ENCODE measurements at regions not wholly inside any gene's neighbourhood (a gene's known extent, or its start where the extent isn't known, plus 50 kb on each side); places are given as distances from the start of the nearest gene placed in this dataset.

- intact Hi-C loops (cut with micrococcal nuclease; ENCODE audit: unreplicated experiment), result loop anchor here (1.0 to 5.0 kb wide), 3 partner anchors 139 to 1835 kb away; no protein-coding TSS in a partner anchor
- CTCF ChIA-PET, result interaction anchor here (0.9 to 3.5 kb wide), 15 partner anchors 8 to 1180 kb away, joined by 3 to 37 read pairs (median 7); no protein-coding TSS in a partner anchor
Measured at GRCh38 chr6:90941885-90942284, 355.0 kb upstream of the MAP3K7 start.

GRCh38 chr6:90940812-90941481 is 354.1 kb upstream of the MAP3K7 start:
- peak overlapping the region; percentile 67 for H2AFZ ChIP-seq (ENCODE audit: control insufficient read depth, low read depth, low read length)
- DNase-seq (ENCODE audit: low read depth, low spot score), result peak; percentile 80
- BruUV-seq (replicated peaks), result no TSS peak
- H4K20me1 ChIP-seq (ENCODE audit: control insufficient read depth, insufficient read depth), result no peaks in the 10 kb centered on the region
- FAIRE-seq, result peak; percentile 92
- POLR2A ChIA-PET, result no interaction called here
- H3K27me3 ChIP-seq (replicated peaks in 1 of 2; ENCODE audit: control insufficient read depth in 2 of 2, insufficient read depth in 2 of 2, low read length in 1 of 2), result no peaks in the 10 kb centered on the region
- no peaks in the 10 kb centered on the region for H3K79me2 ChIP-seq (ENCODE audit: control insufficient read depth, insufficient read depth, low read length)
- 1% methylated on average over 5 of the region's 5 CpGs for WGBS (ENCODE audit: insufficient coverage, insufficient replicate concordance, low lambda C conversion rate, missing lambda C conversion rate)
- H3K9me3 ChIP-seq (replicated peaks; ENCODE audit: control insufficient read depth, insufficient read depth, low read length), result no peaks in the 10 kb centered on the region
- H3K27ac ChIP-seq (ENCODE audit: control insufficient read depth, insufficient read depth), result no peak overlapping the region
- no peaks in the 10 kb centered on the region for H3K36me3 ChIP-seq (ENCODE audit: control insufficient read depth in 2 of 2, insufficient read depth in 2 of 2, low read length in 1 of 2)
- H3K9ac ChIP-seq (ENCODE audit: control insufficient read depth, insufficient read depth, low read length), result no peak overlapping the region
- CTCF ChIA-PET, result interaction anchor here (0.6 to 3.5 kb wide), 51 partner anchors 8 to 1836 kb away, joined by 3 to 37 read pairs (median 4); no protein-coding TSS in a partner anchor
- no peak overlapping the region for H3K4me3 ChIP-seq
- peak overlapping the region; percentile 13 for H3K4me2 ChIP-seq (ENCODE audit: control insufficient read depth, insufficient read depth)
- intact Hi-C loops (cut with micrococcal nuclease; ENCODE audit: unreplicated experiment) (loop anchor here (1.0 to 5.0 kb wide), 3 partner anchors 140 to 1836 kb away; no protein-coding TSS in a partner anchor), in situ Hi-C loops (cut with MboI) (no loop called here)
- H3K4me1 ChIP-seq (ENCODE audit: control insufficient read depth, insufficient read depth, low read length), result peaks cover 3% of the 10 kb centered on the region; the same call in 1 of the 2 replicates
- RAD21 ChIA-PET (ENCODE audit: unreplicated experiment), result interaction anchor here (0.6 to 3.1 kb wide), 26 partner anchors 9 to 1870 kb away, joined by 3 to 34 read pairs (median 4); no protein-coding TSS in a partner anchor
- SMC1A ChIA-PET (ENCODE audit: uncharacterized antibody, unreplicated experiment), result interaction anchor here (0.7 to 2.8 kb wide), 50 partner anchors 8 to 1870 kb away, joined by 3 to 25 read pairs (median 4); no protein-coding TSS in a partner anchor
- peak; percentile 93 for ATAC-seq
- TF ChIP-seq CTCF (IDR thresholded peaks at IDR 0.05 in 2 of 3, conservative IDR thresholded peaks at IDR 0.05 in 1 of 3; ENCODE audit: control insufficient read depth in 2 of 3, extremely low read depth in 1 of 3, insufficient read depth in 1 of 3, low read depth in 3 of 3, low read length in 3 of 3) (peak; percentile 34 to 76 (median 58); a peak in 5 of 6 replicates), SUZ12 (IDR thresholded peaks at IDR 0.05; ENCODE audit: unreplicated experiment) (no peak), ZNF24 (IDR thresholded peaks at IDR 0.05) (0 out of 2 replicates have a peak, but pooled peaks have one; percentile 7), ATF2 (IDR thresholded peaks at IDR 0.05; ENCODE audit: low read length) (peak; percentile 33; the same call in 1 of the 2 replicates), SREBF2 (IDR thresholded peaks at IDR 0.05; ENCODE audit: low read length) (no peak), SIX5 (IDR thresholded peaks at IDR 0.05; ENCODE audit: low read depth, low read length, severe bottlenecking) (no peak), USF1 (IDR thresholded peaks at IDR 0.05; ENCODE audit: borderline replicate concordance, extremely low read length, insufficient read depth, low read depth, low read length) (no peak), RB1 (IDR thresholded peaks at IDR 0.05; ENCODE audit: borderline replicate concordance) (no peak), STAT1 (conservative IDR thresholded peaks at IDR 0.05) (no peak)

More at GRCh38 chr6:90941885-90942284, 355.0 kb upstream of the MAP3K7 start:
- Histone ChIP-seq H3K4me2 (ENCODE audit: control insufficient read depth, insufficient read depth) (no peak overlapping the region), H2AFZ (ENCODE audit: control insufficient read depth, low read depth, low read length) (no peak overlapping the region), H3K4me3 (no peak overlapping the region), H3K79me2 (ENCODE audit: control insufficient read depth, insufficient read depth, low read length) (no peaks in the 10 kb centered on the region), H3K4me1 (ENCODE audit: control insufficient read depth, insufficient read depth, low read length) (peaks cover 3% of the 10 kb centered on the region; the same call in 1 of the 2 replicates), H3K27me3 (replicated peaks in 1 of 2; ENCODE audit: control insufficient read depth in 2 of 2, insufficient read depth in 2 of 2, low read length in 1 of 2) (no peaks in the 10 kb centered on the region), H3K27ac (ENCODE audit: control insufficient read depth, insufficient read depth) (no peak overlapping the region), H3K9me3 (replicated peaks; ENCODE audit: control insufficient read depth, insufficient read depth, low read length) (no peaks in the 10 kb centered on the region), H3K36me3 (ENCODE audit: control insufficient read depth in 2 of 2, insufficient read depth in 2 of 2, low read length in 1 of 2) (no peaks in the 10 kb centered on the region), H4K20me1 (ENCODE audit: control insufficient read depth, insufficient read depth) (no peaks in the 10 kb centered on the region), H3K9ac (ENCODE audit: control insufficient read depth, insufficient read depth, low read length) (no peak overlapping the region)
- WGBS (ENCODE audit: insufficient coverage, insufficient replicate concordance, low lambda C conversion rate, missing lambda C conversion rate), result 76% methylated on average over 7 of the region's 7 CpGs
- in situ Hi-C loops (cut with MboI), result no loop called here
- no TSS peak for BruUV-seq (replicated peaks)
- ChIA-PET RAD21 (ENCODE audit: unreplicated experiment) (interaction anchor here (1.6 to 3.1 kb wide), 4 partner anchors 10 to 388 kb away, joined by 3 to 34 read pairs (median 6); no protein-coding TSS in a partner anchor), SMC1A (ENCODE audit: uncharacterized antibody, unreplicated experiment) (interaction anchor here (1.0 to 2.8 kb wide), 11 partner anchors 9 to 1869 kb away, joined by 3 to 25 read pairs (median 4); no protein-coding TSS in a partner anchor), POLR2A (no interaction called here)
- no peak for TF ChIP-seq RFX5 (IDR thresholded peaks at IDR 0.05; ENCODE audit: low read depth, low read length)
- TF ChIP-seq TARDBP (IDR thresholded peaks at IDR 0.05; ENCODE audit: borderline replicate concordance), result no peak
- TF ChIP-seq GATAD2B (conservative IDR thresholded peaks at IDR 0.05; ENCODE audit: low read depth), result no peak
- DNase-seq (ENCODE audit: low read depth, low spot score), result no peak
- no peak for ATAC-seq
- no peak for FAIRE-seq

Data from GM12878 (cell line).